HG03439 (cell line): ENCODE measurements at regions not wholly inside any gene's neighbourhood (a gene's known extent, or its start where the extent isn't known, plus 50 kb on each side); places are given as distances from the start of the nearest gene placed in this dataset.

Experiments used
- ATAC-seq: cut with Tn5 transposase; IDR thresholded peaks from one replicate; pipeline ENCODE4 v1.9.1; 2021; ENCODE audit warnings: mild to moderate bottlenecking, moderate library complexity; ENCODE audit not compliant: unreplicated experiment

DNA sequence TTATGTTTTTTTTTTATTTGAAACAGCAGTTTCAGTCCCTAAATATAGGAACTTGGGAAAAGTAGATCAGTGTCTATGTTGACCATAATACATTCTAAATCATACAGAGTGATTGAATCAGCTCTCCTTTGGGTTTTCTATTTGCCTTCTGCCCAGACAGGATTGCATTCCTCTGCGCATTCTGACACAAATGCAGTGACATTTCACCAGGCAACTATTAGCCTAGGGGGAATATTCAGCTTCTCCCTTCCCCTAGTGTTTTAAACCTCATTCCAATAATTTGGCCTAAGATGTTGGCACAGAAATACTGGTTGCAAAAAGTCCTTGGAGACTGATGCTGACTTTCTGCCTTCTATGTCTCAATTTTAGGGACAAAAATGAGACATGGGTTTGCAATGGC, 172.8 kb downstream of the PTGER3 start:
- ATAC-seq: no peak

DNA sequence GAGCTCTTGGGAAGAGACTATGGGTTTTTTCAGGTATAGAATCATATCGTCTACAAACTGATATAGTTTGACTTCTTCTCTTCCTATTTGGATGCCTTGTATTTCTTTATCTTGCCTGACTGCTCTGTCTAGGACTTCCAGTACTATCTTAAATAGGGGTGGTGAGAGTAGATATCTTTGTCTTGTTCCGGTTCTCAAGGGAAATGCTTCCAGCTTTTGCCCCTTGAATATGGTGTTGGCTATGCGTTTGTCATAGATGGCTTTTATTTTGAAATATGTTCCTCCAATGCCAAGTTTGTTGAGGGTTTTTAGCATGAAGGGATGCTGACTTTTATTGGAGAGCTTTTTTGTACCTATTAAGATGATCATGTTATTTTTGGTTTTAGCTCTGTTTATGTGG, 170.3 kb downstream of the PTGER3 start:
- no peak for ATAC-seq

DNA sequence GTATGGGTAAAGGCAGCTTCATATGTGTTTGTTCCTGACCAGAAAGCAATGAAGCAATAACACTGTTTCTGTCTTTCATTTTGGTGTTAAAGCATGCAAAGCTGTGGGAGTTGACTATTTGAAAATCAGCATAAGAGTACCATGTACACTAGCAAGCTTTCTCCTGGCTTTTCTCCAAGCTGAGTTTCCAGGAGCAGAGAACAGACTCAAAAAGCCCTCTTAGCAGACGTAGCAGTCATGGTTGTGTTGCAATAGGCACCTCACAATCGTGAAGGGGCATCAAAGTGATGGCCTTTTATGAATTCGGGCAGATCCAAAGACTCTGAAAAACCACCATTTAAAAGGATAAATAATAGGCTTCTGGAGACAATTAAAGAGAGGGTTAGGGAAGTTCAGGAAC, 159.7 kb downstream of the PTGER3 start:
- ATAC-seq: no peak

DNA sequence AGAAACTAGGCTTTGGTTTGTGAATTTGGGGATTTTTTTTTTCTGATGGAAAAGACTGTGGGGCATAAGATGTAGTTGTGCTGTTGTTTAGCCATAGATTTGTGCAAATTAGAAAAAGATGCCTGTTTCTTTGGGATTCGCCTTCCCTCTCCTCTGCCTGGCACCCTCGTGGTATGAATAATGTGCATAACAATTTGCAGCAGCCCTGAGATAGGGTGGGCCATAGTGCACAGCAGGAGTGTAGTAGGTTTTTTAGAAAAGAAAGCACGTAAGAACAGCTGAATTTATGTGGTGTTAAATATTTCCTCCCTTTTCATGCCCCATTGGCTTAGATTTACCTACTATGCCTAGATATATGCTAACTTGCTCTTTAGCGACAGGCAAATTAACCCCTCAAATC, 158.9 kb downstream of the PTGER3 start:
- ATAC-seq: no peak

DNA sequence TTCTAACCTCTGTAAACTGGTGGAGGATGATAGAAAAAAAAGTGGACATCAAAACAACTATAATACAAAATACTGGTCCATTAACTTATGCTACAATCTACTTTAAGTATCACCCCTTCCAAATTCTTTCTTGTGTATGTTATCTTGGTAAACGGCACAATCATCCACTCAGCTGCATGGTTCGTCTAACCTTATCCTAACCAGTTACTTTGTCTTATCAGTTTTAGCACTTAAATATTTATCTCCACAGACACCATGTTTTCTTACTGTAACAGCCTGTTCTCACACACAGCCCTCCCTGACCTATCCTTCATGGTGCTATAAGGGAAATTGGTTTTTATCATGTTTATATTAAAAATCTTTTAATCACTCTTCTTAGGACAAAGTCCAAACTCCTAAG, 157.2 kb downstream of the PTGER3 start:
- ATAC-seq: no peak

DNA sequence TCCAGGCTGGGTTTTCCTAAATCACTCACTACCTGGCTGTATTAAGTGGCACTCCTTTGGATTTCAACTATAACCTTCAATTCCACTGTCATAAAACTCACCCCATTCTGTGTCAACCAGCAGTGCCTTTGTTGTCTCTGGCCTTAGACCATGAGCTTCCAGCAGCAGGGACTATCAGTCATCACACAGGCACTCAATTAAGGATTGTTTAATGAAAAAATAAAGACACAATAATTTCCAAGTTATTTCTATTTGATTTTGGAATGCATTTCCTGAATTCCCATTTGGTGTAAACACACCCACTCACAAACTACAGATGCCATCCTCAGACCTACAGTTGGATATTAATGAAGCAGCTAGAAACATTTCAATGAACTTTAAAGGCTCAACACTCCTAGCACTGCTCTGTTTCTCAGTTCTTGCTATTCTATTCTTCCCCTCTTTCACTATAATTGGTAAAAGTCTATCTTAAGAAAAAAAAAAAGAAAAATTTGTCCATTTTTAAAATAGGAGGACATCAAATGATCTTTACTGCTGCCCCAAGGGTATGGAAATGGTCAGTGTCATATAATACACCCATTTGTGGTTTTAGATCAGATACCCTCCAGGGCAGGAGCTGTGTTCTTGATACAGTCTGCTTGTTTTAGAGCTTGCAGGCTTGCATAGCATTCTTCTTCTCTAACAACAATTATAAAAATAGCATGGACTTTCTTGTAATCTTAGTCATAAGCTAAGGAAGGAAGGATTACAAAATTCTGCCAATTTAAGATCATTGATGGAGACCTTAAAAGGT, 156.4 kb downstream of the PTGER3 start:
- ATAC-seq: no peak

DNA sequence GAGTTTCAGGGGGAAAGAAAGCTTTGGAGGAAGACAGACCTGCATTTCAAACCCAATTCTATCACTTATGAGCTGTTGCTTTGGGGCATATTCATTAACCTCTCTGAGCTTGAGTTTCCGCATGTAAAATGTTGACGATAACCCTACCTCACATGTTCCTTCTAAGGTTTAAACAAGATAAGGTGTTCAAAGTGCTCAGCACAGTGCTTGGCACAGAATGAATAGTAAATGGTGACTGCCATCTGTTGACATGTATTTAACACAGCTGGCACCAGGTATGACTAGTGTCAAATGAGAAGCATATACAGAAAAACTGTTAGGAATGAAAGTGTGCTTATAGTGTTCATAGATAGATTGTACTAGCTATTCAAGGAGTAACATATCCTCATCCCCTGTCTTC, 155.5 kb downstream of the PTGER3 start:
- ATAC-seq: no peak

DNA sequence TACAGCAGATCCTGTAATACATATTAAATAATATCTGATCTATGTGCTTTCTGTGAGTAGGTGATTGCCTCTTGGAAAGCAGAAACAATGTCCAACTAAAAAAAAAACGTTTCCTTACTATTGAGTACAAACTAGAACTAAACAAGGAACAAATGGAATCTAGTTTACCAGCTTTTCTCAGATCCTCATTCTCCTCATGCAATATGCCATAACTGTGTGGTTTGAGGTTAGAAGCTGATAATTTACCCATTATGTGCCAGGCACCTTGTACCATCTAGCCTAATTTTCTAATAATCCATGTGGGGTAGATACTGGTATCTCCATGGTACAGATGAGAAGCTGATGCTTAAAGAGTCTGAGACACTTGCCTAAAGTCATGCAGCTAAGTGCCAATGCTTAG, 154.7 kb downstream of the PTGER3 start:
- ATAC-seq: no peak

DNA sequence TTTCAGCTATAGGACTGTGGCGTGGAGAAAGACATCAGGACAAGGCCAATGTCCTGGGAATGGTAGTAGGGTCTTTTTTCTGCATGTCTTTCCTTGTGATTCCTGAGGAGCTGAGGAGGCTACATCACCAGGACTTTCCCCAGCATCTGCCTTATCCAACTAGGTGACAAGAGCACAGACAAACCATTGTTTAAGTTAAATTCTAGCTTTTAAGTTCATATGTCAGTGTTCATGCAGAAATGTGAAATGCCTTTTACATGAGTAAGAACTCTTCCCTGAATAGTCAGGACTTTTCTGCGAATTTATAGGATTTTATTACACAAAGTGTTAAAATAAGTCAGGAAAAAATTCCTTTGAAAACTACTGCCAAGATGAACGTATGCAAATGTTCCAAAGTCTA, 154.2 kb downstream of the PTGER3 start:
- ATAC-seq: no peak

DNA sequence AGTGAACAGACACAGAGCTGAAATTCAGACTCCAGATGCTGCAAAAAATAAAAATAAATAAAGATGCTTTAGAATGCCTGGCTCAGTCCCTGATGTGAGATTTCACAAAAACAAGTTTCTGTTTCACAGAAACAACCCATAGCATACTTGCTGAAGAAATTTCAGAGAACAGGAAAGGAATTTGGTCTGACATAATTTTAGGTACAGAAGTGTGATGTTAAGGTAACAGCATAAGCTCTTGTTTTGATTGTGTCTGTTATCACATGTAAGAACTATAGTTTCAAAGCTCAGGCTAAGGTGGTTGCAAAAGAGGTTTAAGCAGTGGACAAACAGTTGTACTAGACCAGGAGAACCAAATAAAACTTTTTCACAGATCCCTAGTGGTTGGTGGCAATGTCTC, 152.1 kb downstream of the PTGER3 start:
- no peak for ATAC-seq

DNA sequence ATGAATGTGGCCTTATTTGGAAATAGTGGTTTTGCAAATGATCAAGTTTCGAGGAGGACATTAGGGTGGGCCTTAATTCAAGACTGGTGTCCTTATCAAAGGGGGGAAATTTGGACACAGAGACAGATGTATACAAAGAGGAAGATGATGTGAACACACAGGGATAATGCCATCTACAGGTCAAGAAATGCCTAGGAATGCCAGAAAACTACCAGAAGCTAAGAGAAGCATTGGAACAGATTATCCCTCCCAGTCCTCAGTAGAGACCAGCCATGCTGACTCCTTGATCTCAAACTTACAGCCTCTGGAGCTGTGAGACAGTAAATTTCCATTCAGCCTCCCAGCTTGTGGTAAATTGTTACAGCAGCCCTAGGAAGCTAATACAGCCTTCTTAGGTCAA, 151.4 kb downstream of the PTGER3 start:
- ATAC-seq: no peak

DNA sequence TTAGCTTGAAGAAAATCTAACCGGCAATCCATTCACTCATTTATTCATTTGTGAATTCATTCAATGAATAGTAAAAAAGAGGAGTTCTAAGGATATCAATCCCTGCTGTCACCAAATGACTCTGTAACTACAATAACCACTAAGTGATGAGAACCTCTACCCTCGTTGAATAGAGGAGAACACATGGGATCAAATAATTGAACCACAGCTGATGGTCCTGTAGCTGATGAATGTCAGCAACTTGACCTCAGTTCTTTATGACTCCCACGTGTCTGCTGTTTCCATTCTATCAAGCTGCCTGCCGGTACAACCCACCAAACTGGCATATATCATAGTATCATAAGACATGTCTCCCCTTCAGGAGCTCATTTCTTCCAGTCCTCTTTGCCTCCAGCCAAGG, 150.3 kb downstream of the PTGER3 start:
- no peak for ATAC-seq

DNA sequence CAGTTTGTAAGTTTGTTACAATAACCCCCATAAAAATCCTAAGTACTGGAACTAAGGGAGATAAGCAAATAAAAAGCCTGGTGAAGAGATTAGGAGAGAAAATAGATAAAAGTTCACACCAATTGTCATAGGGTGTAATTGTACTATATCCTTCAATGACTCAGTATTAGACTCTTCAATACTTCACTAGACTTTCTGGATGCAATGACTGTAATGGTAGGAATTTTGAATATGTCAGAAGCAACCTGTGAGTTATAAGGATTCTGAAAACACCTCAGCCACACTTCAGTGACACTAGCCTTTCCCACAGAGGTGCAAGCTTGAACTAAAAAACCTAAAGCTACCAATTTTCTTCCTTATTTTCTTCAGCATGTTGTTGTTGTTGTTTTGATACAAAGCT, 147.9 kb downstream of the PTGER3 start:
- no peak for ATAC-seq

DNA sequence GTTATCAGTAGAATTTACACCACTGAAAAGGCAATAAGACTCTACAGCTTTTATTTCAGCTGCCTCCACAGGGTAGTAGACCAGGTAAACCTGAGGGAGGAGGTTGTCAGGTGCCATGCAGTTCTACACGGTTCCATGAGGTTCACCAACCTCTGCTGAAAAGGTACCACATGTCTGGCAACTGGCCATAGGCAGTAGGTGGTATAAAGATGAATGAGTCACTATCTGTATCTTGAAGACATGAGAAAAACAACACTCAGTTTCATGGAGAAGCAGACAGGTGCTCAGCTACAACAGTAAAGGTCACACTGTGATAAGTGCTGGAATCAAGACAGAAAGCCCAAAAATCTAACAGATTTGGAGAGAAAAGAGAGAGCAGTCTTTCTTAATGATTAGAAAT, 145.4 kb downstream of the PTGER3 start:
- ATAC-seq: no peak

DNA sequence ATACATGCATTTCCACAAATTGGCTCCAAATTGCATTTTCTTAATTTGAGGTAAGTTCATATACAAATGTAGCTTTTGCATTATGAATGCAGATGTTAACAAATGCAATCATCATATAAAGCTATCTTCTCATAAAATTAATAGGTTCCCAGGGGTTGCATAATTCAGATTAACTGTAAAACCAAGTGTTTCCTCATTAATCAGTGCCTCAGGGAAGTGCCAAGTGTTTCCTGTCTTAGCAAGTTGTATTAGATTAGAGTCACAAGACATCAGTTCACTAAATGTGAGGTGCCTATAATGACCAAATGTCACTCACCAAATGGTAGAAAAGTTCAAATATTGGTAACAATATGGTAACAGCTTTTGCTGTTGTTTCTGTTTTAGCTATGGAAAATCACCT, 140.8 kb downstream of the PTGER3 start:
- ATAC-seq: no peak

DNA sequence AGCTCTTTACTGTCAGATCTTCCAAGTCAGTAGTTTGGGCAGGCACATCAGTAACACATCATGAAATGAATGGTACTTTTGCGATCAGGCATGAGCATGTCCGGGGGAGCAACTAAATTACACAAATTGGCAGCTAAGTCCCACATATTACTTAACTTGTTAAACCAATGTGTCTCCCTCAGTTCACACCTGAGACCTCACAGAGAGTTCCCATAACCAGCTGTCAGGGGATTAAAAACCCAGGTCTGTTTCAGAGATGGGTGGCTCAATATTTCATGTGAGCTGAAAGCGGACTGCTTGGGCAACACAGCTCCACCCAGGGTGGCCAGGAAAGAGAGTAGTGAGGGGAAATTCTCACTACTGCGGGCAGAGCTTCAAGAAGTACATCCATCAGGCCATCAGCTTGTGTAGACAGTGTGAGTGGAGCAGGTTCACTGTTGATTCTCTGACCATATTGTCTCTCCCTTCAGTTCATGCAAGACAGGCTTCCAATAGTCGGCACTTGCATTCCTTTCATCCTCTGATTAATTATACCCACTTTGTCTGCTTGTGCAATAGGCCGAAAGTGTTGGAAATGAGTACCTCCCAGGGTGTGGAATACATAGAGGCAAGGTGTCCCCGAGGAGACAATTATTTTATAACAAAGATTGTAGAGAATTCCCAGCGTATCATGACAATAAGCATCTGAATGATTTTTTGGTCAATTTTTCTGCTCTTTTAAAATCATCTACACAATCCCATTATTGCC, 139.9 kb downstream of the PTGER3 start:
- ATAC-seq: no peak

DNA sequence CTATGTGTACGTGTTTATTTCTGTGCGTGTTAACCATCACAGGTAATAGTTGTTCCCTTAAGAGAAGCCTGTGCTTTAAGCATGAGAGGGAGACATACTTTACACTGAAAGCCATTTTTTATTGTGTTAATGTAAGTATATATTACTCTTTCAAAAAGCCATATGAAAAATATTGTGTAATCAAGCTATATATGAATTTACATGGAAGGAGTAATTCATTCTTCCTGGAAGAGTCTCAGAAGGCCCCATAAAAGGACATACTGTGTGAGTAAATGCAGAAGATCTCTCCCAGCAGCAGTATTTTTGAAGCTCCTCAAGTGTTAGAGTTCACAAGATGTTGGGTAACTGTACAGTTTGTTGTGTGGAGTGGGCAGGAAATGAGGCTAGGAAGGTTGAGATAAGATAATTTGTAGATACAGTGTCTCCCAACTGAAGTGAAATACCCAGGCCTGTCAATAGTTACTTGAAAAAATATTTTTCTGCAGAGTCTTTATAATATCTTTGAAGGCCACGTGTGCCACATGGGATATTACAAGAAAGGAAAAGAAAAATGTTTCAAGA, 138.3 kb downstream of the PTGER3 start:
- ATAC-seq: no peak

DNA sequence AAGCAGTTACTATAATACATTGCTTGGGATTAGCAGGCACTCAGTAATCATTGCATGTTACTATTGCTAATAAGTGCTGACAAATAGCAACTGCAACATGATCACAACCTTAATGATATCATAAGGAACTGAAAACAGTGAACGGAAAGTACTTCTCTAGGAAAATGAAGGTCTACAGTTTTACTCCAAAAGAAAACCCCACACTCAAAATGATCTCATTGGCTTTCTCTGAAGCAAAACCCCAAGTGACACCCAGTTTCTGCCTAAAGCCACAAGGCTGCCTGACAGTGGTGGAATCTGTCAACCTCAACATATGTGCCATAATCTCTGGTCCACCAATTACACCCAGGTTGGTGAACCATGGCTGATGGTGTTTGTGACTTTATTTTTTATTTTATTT, 137.6 kb downstream of the PTGER3 start:
- ATAC-seq: no peak

DNA sequence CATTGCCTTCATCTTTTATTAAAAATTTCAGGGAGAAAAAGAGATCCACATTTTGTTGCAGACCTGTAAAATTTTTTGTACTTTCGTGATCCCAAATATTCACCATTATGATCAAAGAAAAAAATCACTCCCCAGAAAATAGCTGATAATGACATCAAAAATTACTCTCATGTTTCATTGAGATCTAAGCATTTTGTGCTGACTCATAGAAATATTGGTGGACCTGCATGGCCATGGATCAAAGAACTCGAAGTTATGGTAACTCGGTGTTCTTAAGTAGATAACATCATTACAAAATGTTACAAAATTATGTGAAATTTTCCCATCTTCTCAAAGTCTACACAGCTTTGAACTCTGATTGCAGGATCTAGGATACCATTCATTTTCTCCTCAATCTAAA, 135.8 kb downstream of the PTGER3 start:
- no peak for ATAC-seq

DNA sequence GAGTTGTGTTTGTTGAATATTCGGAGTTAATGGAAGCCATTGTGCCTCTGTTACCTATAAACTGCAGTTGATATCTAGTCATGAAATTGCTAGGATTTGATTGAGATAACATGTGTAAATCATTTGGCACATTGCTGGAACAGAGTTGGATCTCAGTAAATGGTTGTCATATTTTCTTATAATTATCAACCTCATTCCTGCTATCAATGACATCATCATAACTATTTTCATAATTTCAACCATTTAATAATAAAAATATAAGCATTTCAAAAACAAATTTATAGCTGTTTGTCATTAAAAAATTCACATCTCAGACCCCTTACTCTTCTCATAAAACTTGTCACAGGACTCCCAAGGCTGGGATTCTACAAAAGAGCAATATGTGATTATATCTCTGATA, 133.4 kb downstream of the PTGER3 start:
- ATAC-seq: no peak

DNA sequence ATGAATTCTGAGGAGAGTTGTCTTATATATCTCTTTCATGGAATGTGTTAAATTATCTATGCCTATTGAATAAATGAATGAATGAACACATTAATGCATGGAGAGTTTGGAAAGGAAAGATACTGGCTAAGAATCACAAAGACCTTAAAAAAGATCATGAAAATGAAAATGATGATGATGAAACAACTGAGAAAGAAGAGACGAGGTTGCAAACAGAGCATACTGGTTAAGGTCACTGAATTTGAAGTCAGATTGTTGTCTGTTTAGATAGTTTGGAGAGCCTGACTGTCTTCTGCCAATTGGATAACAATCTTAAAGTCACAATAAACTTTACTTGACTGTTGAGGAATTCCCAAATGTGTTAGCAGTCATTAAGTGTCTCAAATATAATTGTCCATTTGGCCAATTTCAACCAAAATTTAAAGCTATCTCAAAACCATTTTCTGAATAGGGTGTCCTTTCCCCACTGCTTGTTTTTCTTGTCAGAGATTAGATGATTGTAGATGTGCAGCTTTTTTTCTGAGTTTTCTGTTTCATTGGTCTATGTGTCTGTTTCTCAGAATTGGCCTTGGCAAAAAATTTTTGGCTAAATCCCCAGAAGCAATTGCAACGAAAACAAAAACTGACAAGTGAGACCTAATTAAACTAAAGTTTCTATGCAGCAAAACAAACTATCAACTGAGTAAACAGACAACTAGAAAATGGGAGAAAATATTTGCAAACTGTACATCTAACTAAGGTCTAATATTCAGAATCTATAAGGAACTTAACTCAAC, 132.2 kb downstream of the PTGER3 start:
- ATAC-seq: no peak

DNA sequence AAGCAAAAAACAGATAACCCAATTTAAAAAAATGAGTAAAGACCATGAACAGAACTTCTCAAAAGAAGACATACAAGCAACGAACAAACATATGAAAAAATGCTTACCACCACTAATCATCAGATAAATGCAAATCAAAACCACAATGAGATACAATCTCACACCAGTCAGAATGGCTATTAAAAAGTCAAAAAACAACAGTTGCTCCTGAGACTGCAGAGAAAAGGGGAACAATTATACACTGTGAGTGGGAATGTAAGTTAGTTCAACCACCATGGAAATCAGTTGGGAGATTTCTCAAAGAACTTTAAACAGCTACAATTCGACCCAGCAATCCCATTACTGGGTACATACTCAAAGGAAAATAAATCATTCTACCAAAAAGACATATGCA, 131.6 kb downstream of the PTGER3 start:
- no peak for ATAC-seq
